BJ (cell line): ENCODE measurements at regions not wholly inside any gene's neighbourhood (a gene's known extent, or its start where the extent isn't known, plus 50 kb on each side); places are given as distances from the start of the nearest gene placed in this dataset.

Experiments used
- CTCF ChIA-PET: fragments of 350-600 bp; formaldehyde crosslinking; extraction: SDS; loops from one replicate; lab custom pipeline; 2021; ENCODE audit warnings: antibody characterized with exemption, inconsistent platforms; lab: Yijun Ruan, JAX
- POLR2A ChIA-PET: fragments of 300-600 bp; sonication (Branson Sonifier 250); formaldehyde crosslinking; extraction: SDS; loops from one replicate; lab custom pipeline; 2021; ENCODE audit warnings: antibody characterized with exemption; lab: Charles Lee
- DNase-seq: peaks from one replicate; pipeline ENCODE4 v3.0.0-alpha.2; 2011; ENCODE audit warnings: low read depth
- H3K27me3 ChIP-seq: 2 replicates; pipeline ENCODE4 v1.6.0; 2011; ENCODE audit warnings: low read length; ENCODE audit not compliant: control insufficient read depth, insufficient read depth
- H3K36me3 ChIP-seq: 2 replicates; pipeline ENCODE4 v1.5.1; 2011; ENCODE audit warnings: low read length; ENCODE audit not compliant: control insufficient read depth, insufficient read depth
- H3K4me3 ChIP-seq: 2 replicates; pipeline ENCODE4 v1.5.1; 2011; ENCODE audit warnings: low read depth, mild to moderate bottlenecking, control low read depth, low read length
- TF ChIP-seq, protein P1 (sequence below): IDR thresholded peaks from 2 replicates; pipeline ENCODE4 v1.5.1; 2011; ENCODE audit warnings: low read depth, mild to moderate bottlenecking, control low read depth, inconsistent platforms, low read length, moderate library complexity; ENCODE audit not compliant: insufficient read depth

DNA sequence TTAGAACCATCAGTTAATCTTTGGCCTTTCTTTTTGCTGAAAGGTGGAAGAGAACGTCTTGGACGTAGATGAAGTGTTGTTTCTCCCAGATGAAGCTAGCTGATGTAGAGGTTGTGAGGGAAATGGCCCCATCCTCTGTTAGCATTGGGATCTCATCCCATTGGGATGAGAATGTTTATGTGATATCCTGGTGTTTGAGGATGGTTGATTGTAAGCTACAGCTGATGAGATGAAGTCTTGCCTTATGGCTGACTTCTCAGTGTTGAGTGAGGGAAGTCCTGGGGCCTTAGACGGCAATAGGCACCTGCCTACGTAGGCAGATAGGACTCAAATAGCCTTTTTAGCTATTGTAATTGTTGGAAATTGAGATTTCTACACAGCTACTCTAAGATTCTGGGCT lies 211.3 kb downstream of the MYCN start:
- Histone ChIP-seq H3K36me3 (no peaks in the 10 kb centered on the region), H3K4me3 (no peak overlapping the region), H3K27me3 (no peaks in the 10 kb centered on the region)
- no peak for DNase-seq
- CTCF ChIA-PET: no interaction called here
- TF ChIP-seq, protein P1, sequence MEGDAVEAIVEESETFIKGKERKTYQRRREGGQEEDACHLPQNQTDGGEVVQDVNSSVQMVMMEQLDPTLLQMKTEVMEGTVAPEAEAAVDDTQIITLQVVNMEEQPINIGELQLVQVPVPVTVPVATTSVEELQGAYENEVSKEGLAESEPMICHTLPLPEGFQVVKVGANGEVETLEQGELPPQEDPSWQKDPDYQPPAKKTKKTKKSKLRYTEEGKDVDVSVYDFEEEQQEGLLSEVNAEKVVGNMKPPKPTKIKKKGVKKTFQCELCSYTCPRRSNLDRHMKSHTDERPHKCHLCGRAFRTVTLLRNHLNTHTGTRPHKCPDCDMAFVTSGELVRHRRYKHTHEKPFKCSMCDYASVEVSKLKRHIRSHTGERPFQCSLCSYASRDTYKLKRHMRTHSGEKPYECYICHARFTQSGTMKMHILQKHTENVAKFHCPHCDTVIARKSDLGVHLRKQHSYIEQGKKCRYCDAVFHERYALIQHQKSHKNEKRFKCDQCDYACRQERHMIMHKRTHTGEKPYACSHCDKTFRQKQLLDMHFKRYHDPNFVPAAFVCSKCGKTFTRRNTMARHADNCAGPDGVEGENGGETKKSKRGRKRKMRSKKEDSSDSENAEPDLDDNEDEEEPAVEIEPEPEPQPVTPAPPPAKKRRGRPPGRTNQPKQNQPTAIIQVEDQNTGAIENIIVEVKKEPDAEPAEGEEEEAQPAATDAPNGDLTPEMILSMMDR: no peak
- POLR2A ChIA-PET: no interaction called here

DNA sequence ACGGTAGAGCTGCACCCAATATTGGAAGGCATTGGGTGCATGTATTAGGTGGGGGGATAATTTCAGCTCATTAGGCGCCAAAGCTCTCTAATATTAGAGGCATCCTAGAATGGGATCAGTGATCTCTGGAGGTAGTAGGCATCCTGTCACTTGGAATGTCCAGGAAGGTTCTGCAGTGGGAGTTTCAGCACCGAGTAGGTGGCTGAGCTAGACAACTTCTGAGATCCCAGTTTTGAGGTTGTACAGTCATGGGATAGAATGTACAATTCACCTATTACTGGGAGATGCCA lies 210.9 kb downstream of the MYCN start:
- TF ChIP-seq, protein P1: no peak
- no peak for DNase-seq
- ChIA-PET POLR2A (no interaction called here), CTCF (no interaction called here)
- no peaks in the 10 kb centered on the region for H3K36me3 ChIP-seq
- H3K27me3 ChIP-seq: no peaks in the 10 kb centered on the region
- no peak overlapping the region for H3K4me3 ChIP-seq

DNA sequence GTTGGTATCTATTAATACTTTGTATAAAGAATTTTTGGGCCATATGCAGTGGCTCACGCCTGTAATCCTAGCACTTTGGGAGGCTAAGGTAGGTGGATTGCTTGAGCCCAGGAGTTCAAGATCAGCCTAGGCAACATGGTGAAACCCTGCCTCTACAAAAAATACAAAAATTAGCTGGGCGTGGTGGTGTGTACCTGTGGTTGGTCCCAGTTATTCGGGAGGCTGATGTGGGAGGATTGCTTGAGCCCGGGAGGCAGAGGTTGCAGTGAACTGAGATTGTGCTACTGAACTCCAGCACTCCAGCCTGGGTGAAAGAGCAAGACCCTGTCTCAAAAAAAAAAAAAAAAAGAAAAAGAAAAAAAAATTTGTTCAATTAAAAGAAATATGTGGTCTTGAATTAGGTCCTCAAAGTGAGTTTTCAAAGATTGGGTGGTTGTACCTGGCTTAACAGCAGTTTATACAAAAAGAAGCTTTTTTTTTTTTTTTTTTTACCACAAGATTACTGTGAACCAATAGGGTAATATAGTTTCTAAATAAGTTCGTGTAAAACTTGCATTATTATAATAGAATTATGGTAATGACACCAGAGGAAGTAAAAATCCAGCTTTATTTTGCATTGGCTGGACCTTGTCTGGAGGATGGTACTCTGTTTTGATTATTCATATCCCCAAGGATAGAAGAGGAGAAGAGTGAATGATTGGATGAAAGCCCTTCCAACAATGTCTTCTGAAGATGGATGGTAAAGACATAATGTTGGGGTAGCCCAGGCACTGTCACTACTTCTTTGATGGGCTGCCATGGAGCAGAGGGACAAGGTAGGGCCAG lies 210.3 kb downstream of the MYCN start:
- no peak overlapping the region for H3K4me3 ChIP-seq
- ChIA-PET CTCF (no interaction called here), POLR2A (no interaction called here)
- DNase-seq: no peak
- H3K36me3 ChIP-seq: no peaks in the 10 kb centered on the region
- TF ChIP-seq, protein P1: no peak
- H3K27me3 ChIP-seq: no peaks in the 10 kb centered on the region

DNA sequence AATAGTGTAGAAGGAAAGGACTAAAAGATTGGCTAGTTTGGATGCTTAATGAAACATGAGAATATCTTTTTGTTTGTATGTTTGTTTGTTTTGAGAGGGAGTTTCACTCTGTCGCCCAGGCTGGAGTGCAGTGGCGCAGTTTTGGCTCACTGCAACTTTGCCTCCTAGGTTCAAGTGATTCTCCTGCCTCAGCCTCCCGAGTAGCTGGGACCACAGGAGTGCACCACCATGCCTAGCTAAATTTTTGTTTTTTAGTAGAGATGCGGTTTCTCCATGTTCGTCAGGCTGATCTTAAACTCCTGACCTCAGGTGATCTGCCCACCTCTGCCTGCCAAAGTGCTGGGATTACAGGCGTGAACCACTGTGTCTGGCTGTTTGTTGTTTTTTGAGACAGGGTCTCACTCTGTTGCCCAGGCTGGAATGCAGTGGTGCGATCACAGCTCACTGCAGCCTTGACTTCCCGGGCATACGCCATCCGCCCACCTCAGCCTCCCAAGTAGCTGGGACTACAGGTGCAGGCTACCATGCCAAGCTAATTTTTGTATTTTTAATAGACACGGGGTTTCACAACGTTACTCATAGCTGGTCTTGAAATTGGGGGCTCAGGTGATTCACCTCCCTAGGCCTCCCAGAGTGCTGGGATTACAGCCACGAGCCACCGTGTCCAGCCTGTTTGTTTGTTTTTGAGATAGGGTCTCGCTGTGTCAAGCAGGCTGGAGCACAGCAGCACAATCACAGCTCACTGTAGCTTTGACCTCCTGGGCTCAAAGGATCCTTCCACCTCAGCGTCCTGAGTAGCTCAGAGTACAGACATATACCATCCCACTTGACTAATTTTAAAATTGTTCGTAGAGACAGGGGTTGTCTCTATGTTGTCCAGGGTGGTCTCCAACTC lies 209.2 kb downstream of the MYCN start:
- TF ChIP-seq, protein P1: no peak
- Histone ChIP-seq H3K27me3 (no peaks in the 10 kb centered on the region), H3K4me3 (no peak overlapping the region), H3K36me3 (no peaks in the 10 kb centered on the region)
- ChIA-PET CTCF (no interaction called here), POLR2A (no interaction called here)
- DNase-seq: no peak

DNA sequence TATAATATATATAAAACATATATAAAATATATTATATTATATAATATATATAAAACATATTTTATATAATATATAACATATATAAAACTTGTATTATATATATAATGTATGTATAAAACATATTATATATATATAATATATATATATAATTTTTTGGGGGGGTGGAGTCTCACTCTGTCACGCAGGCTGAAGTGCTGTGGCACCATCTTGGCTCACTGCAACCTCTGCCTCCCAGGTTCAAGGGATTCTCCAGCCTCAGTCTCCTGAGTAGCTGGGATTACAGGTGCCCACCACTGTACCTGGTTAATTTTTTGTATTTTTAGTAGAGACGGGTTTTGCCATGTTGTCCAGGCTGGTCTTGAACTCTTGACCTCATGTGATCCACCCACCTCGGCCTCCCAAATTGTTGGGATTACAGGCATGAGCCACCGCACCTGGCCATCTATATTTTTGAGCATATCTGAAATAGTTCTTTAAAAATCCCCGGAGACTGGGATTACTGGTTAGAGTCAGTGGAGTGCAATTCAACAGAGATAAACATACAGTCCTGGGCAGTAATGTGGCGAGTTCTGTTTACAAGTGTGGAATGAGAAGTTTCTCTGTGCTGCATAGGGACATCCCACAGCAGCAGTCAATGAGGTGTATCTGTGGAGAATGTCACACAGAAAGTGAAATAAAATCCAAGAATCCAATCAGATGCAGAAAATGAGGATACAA lies 208.4 kb downstream of the MYCN start:
- ChIA-PET CTCF (no interaction called here), POLR2A (no interaction called here)

More for the DNA sequence above, 208.4 kb downstream of the MYCN start:
- Histone ChIP-seq H3K4me3 (no peak overlapping the region), H3K36me3 (no peaks in the 10 kb centered on the region), H3K27me3 (no peaks in the 10 kb centered on the region)
- TF ChIP-seq, protein P1: no peak
- no peak for DNase-seq
